ENCODE measurements at regions not wholly inside any gene's neighbourhood (a gene's known extent, or its start where the extent isn't known, plus 50 kb on each side); places are given as distances from the start of the nearest gene placed in this dataset.

DNA sequence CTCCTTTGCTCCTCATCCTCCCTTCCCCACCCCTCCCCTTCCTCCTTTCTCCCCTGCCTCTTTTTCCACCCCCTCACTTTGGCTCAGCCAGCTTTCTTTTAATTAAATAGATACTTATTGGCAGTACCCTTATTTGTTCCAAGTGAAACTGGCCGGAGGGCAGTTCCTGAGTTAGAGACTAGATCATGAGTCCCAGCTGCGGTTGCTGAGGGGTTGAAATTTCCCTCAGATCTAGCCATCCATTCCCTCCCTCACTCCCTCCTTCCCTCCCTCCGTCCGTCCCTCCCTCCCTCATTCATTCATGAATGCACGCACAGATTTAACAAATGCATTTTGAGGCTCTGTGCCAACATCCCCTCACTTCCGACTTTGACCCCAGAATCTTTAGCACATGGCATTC is 519.2 kb upstream of the EEF2KMT start:
- no peak for DNase-seq (ENCODE audit: low read depth, low spot score)

DNA sequence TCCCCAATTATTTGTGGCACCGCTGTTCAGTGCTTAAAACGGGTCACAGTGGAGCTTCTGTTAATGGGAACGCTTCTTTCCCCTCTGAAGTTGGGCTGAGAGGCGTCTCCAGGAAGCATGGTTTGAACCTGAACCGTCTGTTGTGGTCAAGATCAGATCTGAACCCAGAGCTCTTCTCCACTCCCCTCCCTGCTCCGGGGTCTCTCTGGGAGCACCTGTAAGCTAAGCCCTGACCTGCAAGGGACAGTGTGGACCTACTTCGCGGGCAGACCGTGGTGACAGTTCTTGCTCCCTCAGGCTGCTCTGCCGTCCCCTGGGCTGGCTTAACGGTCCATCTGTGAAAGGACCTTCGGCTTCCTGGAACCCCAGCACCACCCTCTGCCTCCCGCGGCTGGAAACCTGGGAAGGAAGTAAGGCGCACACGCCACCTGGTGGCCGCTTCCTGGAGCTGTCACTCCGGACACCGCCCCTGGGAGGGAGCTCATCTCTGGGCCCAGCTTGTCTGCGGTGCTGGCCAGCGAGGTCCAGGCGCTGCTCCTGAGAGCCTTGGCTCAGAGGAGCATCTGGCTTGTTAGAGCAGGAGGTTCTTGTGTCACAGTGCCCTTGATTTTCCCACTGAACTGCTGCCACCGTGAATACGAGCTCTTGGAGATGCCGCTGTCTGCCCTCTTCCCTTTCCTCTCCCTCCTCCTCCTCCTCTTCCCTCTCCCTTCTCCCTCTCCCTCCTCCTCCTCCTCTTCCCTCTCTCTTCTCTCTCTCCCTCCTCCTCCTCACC is 518.5 kb upstream of the EEF2KMT start:
- DNase-seq (ENCODE audit: low read depth, low spot score) = no peak

DNA sequence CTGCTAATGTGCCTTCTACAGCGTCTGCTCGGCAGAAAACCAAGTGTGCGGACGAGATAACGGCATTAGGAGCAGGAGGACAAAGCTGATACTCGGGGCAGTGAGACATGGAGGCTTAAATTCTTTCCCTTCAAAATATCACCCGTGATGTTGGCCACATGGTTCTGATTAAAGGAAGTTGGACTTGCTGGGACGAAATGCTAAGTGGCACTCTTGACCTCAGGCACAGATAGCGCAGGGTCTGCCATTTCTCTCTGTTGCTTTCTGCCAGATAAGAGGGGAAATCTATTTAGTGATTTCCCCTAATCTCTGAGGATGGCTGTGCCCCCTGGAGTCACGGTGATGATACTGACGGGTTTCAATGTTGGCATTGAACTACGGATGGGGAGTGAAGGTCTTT is 509.6 kb upstream of the EEF2KMT start:
- no peak for DNase-seq (ENCODE audit: low read depth, low spot score)

DNA sequence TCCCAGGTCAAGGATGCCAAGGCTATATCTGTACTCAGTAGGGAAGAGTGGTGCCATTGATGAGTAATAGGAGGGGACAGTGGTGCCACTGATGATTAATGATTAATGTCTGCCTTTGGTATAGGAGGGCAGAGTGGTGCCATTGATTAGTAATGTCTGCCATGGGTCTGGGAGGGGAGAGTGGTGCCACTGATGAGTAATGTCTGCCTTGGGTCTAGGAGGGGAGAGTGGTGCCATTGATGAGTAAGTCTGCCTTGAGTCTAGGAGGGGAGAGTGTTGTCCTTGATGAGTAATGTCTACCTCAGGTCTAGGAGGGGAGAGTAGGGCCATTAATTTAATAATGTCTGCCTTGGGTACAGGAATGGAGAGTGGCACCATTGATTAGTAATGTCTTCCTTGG is 507.8 kb upstream of the EEF2KMT start:
- DNase-seq (ENCODE audit: low read depth, low spot score) = no peak

DNA sequence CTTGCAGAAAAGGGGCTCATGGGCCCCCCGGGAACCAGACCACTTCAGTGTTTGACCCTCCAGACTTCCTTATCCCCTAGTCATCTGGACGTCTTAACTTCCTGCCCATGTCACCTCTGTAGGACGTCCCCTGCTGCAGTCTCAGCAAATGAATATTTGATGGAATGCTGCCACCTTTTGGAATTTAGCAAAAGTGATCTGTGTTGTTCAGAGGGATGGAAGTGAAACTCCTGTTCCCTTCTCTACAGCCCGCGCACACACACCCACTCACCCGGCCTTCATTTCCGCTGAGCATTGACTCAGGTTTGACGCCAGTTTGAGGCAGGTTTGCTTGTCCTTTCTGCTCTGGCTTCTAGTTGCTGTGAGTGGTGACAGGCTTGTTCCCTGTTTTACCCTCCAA is 507.2 kb upstream of the EEF2KMT start:
- no peak for DNase-seq (ENCODE audit: low read depth, low spot score)

DNA sequence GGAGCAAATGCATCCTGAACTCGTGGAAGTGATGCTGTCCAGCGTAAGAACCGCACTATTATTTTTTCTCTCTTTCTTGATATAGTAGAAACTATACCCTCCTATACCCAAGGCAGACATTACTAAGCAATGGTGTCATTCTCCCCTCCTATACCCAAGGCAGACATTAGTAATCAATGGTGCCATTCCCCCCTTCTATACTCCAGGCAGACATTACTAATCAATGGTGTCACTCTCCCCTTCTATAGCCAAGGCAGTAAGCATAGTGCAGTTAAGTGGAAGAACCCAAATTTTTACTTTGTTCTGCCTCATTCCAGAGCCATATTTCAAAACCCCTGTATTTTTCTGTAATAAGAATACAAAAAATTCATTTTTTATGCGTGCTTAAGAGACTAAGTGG is 506.2 kb upstream of the EEF2KMT start:
- no peak for DNase-seq (ENCODE audit: low read depth, low spot score)

DNA sequence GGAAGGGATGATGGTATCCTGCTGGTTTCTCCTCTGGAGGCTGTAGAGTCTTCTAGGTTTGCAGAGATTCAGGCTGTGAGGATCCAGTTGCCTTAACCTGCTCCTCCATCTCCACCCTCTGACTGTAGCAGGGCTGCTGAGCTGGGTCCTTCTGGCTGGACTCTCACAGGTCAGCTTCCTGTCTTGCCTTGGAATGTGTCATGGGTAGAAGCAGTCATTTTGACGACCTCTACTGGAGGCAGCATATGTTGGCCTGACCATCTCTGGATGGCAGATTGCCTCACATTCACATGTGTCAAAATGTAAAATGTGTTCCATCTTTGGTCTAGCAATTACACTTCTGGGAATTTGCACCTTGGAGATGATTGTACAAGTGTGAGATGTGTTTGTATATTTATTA is 504.4 kb upstream of the EEF2KMT start:
- no peak for DNase-seq (ENCODE audit: low read depth, low spot score)

DNA sequence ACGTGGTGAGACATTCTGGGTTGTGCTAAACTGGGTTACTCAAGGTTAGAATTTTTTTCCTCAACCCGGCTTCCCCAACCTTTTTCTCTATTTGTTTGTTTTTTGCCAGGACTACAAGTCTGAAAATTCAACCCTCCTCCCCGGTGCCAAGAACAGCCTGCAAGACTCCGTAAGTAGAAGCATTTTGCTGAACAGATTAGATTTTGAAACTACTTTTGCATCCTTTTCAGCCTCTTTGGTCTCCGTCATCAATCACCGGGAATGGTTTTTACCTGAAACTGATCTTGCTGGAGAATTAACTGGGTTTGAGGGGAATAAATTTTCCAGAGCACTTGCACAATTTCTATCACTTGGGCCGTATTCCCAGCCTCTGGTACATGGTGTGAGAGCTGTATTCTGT is 501.2 kb upstream of the EEF2KMT start:
- DNase-seq (ENCODE audit: low read depth, low spot score) = no peak

DNA sequence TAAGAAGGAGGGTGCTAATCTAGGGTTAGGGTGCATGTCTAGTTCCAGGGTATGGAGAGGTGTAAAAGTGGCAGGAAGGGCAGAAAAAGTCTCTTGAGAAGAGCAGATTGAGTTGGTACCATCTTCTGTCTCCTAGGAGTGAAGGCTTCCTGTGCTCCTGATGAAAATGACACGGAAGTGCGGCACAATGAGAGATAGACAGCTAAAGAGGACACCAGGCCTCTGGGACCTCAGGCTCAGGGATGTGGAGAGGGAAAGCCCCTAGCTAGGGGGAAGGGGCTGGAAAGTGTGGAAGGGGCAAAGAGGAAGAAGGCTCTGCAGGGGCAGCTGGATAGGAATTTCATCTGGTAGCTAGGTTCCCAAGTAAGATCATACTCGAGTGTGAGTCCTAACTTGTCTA is 498.3 kb upstream of the EEF2KMT start:
- DNase-seq (ENCODE audit: low read depth, low spot score) = no peak

DNA sequence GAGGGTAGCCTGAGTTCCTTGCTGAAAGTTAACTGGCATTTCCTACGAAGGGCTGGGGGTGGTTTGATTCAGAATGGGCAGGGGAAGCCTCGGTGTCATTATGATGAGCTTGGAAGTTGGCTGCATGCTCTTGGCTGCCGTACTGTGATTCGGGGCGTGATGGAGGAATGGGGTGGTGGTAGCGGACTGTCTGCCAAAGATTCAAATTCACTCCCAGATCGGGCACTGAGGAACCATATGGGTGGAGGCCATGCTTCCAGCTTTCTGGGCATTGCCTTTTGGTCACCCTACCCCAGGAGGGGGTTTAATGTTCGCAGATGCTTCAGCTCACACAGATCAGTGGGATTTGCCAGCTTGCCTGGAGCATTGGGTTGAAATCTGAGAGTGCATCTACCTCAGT is 492.8 kb upstream of the EEF2KMT start:
- DNase-seq (ENCODE audit: low read depth, low spot score) = no peak

DNA sequence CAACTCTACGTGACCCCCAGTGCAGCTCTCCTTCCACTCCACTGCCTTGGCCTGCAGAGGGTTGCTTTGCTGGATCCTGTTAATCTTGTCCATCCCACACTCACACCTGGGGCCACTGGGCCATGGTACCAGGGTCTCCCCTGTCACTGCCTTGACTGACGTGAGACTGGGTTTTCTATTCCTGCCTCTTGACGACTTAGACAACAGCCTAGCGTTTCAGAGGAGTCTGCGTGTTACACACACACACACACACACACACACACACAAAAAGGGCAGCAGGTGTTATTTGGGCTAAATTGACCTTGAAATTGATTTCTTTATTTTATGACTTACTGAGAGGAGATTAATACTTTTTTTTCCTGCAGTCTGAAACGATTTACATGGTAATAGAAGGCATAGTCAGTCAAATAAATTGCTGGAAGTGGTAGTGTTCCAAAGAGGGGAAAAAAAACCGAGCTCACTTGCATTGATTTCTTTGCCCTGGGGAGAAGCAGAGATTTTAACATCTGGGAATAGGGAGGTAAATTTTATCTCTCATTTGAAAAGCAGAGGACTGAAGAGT is 492.3 kb upstream of the EEF2KMT start:
- no peak for DNase-seq (ENCODE audit: low read depth, low spot score)

DNA sequence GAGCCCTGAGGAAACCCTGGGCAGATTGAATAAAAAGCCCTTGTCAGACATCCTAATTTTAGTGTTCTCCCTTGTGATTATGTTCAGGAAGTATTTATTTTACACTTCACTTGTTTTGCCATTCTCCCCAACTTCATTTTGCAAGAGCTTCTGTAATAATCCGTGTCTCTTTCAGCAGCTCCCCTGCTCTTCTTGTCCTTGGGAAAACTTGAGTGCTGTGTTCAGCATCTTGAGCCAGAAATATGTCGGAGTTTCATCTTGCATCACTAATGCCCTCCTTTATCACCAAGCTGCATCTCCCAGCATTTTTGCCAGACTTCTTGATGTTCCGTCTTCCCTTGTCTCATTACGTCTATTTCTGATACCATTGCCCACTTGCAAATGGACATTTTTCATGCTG is 486.5 kb upstream of the EEF2KMT start:
- DNase-seq (ENCODE audit: low read depth, low spot score) = no peak

DNA sequence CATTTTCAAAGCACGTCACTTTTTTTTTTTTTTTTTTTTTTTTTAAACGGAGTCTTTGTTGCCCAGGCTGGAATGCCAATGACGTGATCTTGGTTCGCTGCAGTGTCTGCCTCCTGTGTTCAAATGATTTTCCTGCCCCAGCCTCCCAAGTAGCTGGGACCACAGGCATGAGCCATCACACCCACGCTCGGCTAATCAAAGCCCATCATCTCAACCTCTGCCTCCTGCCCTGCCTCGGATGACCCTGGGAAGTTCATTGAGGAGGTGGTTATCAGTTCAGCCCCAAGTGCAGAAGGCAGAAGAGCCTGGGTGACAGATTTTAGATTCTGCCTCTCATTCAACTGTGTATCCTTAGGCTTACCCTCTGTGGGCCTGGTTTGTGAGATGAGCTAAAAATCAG is 484.9 kb upstream of the EEF2KMT start:
- no peak for DNase-seq (ENCODE audit: low read depth, low spot score)

DNA sequence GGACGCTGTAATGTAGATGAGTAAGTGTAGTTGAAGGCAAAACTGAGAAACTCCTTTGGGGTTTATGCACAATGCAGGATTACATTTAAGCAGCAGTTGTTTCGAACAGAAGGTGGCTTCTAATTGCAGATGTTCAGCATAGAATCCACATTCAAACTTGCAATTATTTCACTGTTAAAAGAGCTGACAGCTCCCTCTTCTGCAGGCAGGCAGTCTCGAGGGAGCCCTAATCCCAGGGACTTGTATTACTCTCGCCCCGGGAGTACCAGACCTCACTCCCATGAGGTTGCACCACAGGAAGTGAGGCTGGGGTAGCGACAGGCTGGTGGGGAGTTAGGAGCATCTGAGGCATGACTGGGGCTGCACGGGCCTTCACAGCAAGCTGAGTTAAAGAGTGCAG is 484.3 kb upstream of the EEF2KMT start:
- DNase-seq (ENCODE audit: low read depth, low spot score) = no peak

DNA sequence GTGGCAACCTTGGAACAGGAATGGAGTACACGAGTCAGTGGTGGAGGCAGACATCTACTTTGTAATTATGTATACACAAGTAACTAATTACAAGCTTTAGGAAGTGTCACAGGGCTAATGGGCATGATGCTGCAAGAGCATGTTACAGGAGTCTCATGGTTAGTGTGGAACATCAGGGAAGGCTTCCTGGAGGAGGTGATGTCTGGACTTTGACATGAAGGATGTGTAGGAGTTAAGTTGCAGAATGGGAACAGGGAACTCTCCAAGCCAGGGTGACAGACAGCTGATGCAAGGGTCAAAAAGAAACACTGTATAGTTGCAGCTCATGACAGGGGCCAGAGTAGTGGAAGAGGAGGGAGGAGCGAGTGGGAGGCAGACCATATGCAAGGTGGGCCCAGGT is 483.8 kb upstream of the EEF2KMT start:
- DNase-seq (ENCODE audit: low read depth, low spot score) = no peak

DNA sequence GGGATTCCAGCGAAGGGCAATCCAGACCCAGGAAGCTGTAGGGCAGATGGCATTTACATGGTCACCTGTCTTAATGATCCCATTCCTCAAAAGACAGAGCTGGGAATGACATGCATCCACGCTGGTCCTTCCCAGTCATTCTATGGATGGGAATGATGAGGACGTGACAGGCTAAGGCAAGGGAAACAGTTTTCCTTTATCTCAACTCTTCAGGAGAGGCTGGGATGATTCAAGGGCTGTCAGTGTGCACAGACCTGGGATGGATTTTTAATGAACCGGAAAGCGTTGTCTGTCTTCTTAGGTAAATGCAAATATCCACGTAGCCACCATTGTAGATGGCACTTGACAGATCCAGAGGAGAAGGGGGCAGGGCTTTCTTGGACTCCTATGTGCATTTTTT is 483.2 kb upstream of the EEF2KMT start:
- DNase-seq (ENCODE audit: low read depth, low spot score) = no peak

DNA sequence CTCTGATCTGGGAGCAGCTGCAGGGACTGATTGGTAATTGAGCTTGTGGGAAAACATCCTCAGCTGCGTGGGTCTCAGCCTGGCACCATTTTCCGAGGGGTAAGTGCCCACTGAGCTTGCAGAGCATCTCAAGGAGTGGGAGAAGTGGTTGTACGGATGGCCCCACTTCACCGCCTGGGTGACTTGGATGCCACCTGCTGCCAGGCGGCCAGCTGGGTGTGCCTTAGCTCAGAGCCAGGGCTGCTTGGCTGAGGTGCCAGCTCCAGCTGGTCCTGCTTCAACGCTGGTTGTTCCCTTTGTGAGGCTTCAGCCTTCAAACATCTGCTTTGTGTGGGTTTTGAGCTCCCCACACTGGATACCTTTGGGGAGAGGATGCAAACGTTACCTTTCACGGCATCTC is 482.7 kb upstream of the EEF2KMT start:
- no peak for DNase-seq (ENCODE audit: low read depth, low spot score)

DNA sequence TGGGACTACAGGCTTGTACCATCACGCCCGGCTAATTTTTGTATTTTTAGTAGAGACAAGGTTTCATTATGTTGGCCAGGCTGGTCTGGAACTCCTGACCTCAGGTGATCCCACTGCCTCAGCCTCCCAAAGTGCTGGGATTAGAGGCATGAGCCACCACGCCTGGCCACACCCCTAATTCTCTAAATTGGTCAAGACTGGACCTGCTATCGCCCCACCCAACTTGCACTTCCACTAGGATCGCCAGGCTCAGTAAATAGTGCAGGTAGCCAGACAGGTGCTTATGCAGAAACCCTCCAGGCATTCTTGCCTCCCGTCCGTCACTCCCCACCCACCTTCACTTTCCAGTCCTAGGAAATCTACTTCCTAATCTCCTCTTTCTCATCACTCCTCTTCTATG is 481.4 kb upstream of the EEF2KMT start:
- DNase-seq (ENCODE audit: low read depth, low spot score) = no peak

DNA sequence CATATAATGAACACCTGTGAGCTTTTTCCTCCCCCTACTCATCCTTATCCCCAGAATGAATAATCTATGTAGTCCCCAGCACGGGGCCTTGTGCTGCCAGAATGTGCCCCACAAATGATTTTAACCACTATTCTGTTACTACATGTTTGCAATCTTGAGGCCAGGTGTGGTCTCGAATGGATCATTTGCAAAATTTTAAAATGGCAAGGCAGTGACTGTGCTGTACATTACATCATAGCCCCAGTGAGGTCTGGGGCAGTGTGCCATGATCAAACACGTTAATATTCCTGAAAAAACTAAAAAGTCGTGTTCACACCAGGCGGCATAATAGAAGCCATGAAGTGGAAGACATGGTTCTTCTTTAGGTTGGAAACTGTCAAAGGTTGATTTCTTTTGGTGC is 479.9 kb upstream of the EEF2KMT start:
- DNase-seq (ENCODE audit: low read depth, low spot score) = no peak

DNA sequence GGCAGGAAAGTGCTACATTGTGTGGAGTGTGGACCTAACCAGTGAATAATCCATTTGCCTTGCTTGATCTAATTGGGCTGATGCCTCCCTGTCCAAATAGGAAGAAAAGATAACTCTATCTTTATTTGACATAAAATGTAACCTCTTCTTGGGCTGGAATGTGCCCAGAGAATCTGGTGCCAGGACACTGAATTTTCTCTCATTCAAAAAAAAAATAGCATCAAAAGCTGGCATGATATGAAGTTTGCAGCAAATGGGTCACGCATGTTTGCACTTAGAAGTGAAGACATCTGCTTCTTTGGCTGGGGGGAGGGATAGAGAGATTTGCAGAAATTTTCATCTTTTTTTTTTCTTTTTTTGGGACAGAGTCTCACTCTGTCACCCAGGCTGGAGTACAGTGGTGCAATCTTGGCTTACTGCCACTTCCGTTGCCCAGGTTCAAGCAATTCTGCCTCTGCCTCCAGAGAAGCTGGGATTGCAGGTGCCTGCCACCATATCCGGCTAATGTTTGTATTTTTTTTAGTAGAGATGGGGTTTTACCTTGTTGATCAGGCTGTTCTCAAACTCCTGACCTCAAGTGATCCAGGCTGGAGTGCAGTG is 478.2 kb upstream of the EEF2KMT start:
- no peak for DNase-seq (ENCODE audit: low read depth, low spot score)

DNA sequence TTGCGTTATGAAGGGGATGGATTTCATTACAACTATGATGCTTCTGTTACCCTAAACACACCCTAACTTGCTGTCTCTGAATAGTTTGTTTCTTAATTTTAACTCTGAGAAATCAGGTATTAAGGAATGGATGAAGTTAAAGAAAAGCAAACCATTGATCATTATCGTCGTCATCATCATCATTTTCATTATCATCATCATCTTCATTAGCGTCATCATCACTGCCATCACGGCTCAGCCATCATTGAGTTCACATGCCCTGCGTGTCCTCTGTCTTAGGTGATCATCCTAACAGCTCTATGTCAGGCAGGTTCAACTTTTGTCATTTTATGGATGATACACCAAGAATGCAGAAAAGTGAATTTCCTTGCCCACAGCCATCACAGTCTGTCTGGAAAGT is 477.5 kb upstream of the EEF2KMT start:
- DNase-seq (ENCODE audit: low read depth, low spot score) = no peak

DNA sequence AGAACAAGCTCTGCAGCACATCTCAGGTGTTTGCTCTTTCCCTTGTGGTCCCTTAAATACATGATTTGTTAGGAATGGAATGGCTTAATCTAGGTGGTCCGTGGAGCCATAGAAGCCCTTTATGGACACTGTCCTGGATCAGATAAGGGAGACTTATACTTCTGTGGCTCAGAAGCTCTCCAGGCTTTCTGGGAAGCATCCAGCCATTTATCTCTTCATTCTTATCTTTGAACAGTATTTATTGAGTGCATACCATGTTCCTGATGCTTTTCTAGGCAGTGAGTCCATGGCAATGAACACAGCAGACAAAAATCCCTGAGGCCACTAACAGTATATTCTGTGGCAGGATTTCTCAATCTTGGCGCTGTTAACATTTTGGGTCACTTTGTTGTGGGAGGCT is 474.5 kb upstream of the EEF2KMT start:
- no peak for DNase-seq (ENCODE audit: low read depth, low spot score)

DNA sequence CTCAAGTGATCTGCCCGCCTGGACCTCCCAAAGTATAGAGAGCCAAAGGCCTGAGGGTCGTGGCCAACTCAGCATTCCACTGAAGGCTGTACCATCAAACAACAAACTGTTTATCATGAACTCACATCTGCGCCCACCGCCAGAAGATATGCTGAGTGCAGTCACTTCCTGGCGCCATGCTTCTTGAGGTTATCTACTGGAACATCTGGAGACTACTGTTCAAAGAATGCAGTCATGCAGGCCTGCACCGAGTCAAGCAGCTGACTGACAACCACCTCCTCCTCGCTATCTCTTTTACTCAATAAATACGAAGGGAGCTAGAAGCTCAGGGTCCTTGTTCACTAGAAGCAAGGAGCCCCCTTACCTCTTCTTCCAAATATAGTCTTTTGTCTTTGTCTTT is 473.9 kb upstream of the EEF2KMT start:
- no peak for DNase-seq (ENCODE audit: low read depth, low spot score)

DNA sequence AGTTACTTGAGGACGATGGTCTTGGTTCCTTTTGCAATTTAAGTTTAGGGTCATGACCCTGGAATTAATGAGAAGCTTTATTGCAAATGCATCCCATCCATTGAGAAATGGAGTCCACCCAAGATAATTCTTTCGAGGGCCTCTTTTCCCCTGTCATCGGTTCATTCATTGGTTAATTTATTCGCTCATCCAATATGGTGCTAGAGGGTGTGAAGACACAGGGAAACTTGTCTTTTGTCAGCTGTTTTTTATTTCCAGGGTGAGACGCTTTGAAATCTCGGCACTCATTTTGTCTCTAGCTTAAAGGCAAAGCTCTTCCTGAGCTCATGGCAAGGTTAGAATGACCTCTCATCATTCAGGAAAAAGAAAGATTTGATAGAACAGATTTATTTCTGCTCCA is 464.2 kb upstream of the EEF2KMT start:
- DNase-seq (ENCODE audit: low read depth, low spot score) = no peak

Data from activated naive CD8-positive, alpha-beta T cell treated with anti-CD3 and anti-CD28 coated beads, Interleukin-2, amount 50 U/mL, for 16 hours (primary cell).